GM23248 (cell line): ENCODE measurements at regions not wholly inside any gene's neighbourhood (a gene's known extent, or its start where the extent isn't known, plus 50 kb on each side); places are given as distances from the start of the nearest gene placed in this dataset.

Experiments
- DNase-seq: peaks from one replicate; pipeline ENCODE4 v3.0.0-alpha.2; 2015
- H2AFZ ChIP-seq: fragments of 200-600 bp; sonication (generic); 2 replicates; pipeline ENCODE4 v1.6.1; 2016; ENCODE audit warnings: antibody characterized with exemption
- H3F3A ChIP-seq: fragments of 200-600 bp; sonication (generic); 2 replicates; pipeline ENCODE4 v1.6.1; 2016; ENCODE audit warnings: mild to moderate bottlenecking, antibody characterized with exemption, mixed run types; ENCODE audit not compliant: insufficient read depth
- H3K27ac ChIP-seq: fragments of 200-600 bp; sonication (generic); 2 replicates; pipeline ENCODE4 v1.5.1; 2016; ENCODE audit warnings: mild to moderate bottlenecking
- H3K27me3 ChIP-seq: fragments of 200-600 bp; sonication (generic); replicated peaks from 2 replicates; pipeline ENCODE4 v1.6.1; 2016; ENCODE audit warnings: mild to moderate bottlenecking; ENCODE audit not compliant: insufficient read depth
- H3K36me3 ChIP-seq: fragments of 200-600 bp; sonication (generic); 2 replicates; pipeline ENCODE4 v1.6.1; 2016; ENCODE audit warnings: low read depth, mild to moderate bottlenecking
- H3K4me1 ChIP-seq: fragments of 200-600 bp; sonication (generic); 2 replicates; pipeline ENCODE4 v1.6.1; 2016; ENCODE audit warnings: mild to moderate bottlenecking; ENCODE audit not compliant: insufficient read depth
- H3K4me2 ChIP-seq: fragments of 200-600 bp; sonication (generic); one replicate; pipeline ENCODE4 v1.6.1; 2016; ENCODE audit warnings: mild to moderate bottlenecking; ENCODE audit not compliant: unreplicated experiment
- H3K4me3 ChIP-seq: fragments of 200-600 bp; sonication (generic); 2 replicates; pipeline ENCODE4 v1.5.1; 2016; ENCODE audit warnings: mild to moderate bottlenecking
- H3K79me2 ChIP-seq: fragments of 200-600 bp; sonication (generic); 2 replicates; pipeline ENCODE4 v1.6.1; 2016; ENCODE audit warnings: mild to moderate bottlenecking; ENCODE audit not compliant: insufficient read depth
- H3K9ac ChIP-seq: fragments of 200-600 bp; sonication (generic); 2 replicates; pipeline ENCODE4 v1.6.1; 2016; ENCODE audit warnings: mild to moderate bottlenecking
- H3K9me2 ChIP-seq: fragments of 200-600 bp; sonication (generic); 2 replicates; pipeline ENCODE4 v1.6.1; 2016; ENCODE audit warnings: mixed run types, mild to moderate bottlenecking, moderate library complexity; ENCODE audit not compliant: insufficient read depth
- H3K9me3 ChIP-seq: fragments of 200-600 bp; sonication (generic); one replicate; pipeline ENCODE4 v1.6.1; 2017; ENCODE audit warnings: low read depth
- H4K20me1 ChIP-seq: fragments of 200-600 bp; sonication (generic); 2 replicates; pipeline ENCODE4 v1.6.0; 2016; ENCODE audit not compliant: insufficient read depth
- EZH2 ChIP-seq: fragments of 200-600 bp; sonication (generic); IDR thresholded peaks from 2 replicates; pipeline ENCODE4 v1.6.1; 2018; ENCODE audit warnings: antibody characterized with exemption, mild to moderate bottlenecking; ENCODE audit not compliant: insufficient read depth, poor library complexity, severe bottlenecking
- EZH2phosphoT487 ChIP-seq: fragments of 200-600 bp; sonication (generic); IDR thresholded peaks from 2 replicates; pipeline ENCODE4 v1.6.1; 2018; ENCODE audit warnings: antibody characterized with exemption, moderate library complexity, mild to moderate bottlenecking, low read depth; ENCODE audit not compliant: insufficient read depth
- WGBS, 2 experiments: methylation state at CpG; one replicate each; pipeline ENCODE4 v1.1.6; 2015 to 2017; ENCODE audit warnings: low lambda C conversion rate in 2 of 2, low coverage in 1 of 2; ENCODE audit errors: missing lambda C conversion rate in 2 of 2; 5-methylcytosine and 5-hydroxymethylcytosine counted together
- in situ Hi-C: fragments of 300-500 bp; cut with MboI; formaldehyde crosslinking; loops from 2 replicates; pipeline ENCODE4 v1.15.0; 2020

- no peaks in the 10 kb centered on the region for H3K4me1 ChIP-seq
- in situ Hi-C loops: no loop called here
- no peaks in the 10 kb centered on the region for H3K79me2 ChIP-seq
- no peak overlapping the region for H2AFZ ChIP-seq
- no peak overlapping the region for H3K4me2 ChIP-seq
- H3K4me3 ChIP-seq: no peak overlapping the region
- H3K27me3 ChIP-seq: no peaks in the 10 kb centered on the region
- no peak overlapping the region for H3K27ac ChIP-seq
- H3K36me3 ChIP-seq: no peaks in the 10 kb centered on the region
- no peak overlapping the region for H3K9ac ChIP-seq
- no peak for DNase-seq
- H3K9me2 ChIP-seq: no peaks in the 10 kb centered on the region; the same call in 1 of the 2 replicates
- WGBS, 2 experiments: 24 to 29% methylated on average over 3 of the region's 3 CpGs
- TF ChIP-seq EZH2 (no peak), EZH2phosphoT487 (no peak)
- no peaks in the 10 kb centered on the region for H3F3A ChIP-seq
- no peaks in the 10 kb centered on the region for H4K20me1 ChIP-seq
- H3K9me3 ChIP-seq: peaks cover 5% of the 10 kb centered on the region
These were observed 1234.4 kb downstream of the EPHA7 start for GRCh38 chr6:92184933-92185332.

GRCh38 chr6:92181347-92181746, 1238.0 kb downstream of the EPHA7 start:
- H3K79me2 ChIP-seq: no peaks in the 10 kb centered on the region
- peaks cover 5% of the 10 kb centered on the region for H3K9me3 ChIP-seq
- no peaks in the 10 kb centered on the region for H3F3A ChIP-seq
- no peak for DNase-seq
- no peak for TF ChIP-seq EZH2phosphoT487
- no peak for TF ChIP-seq EZH2
- no peak overlapping the region for H3K4me2 ChIP-seq
- H3K36me3 ChIP-seq: no peaks in the 10 kb centered on the region
- in situ Hi-C loops: no loop called here
- H3K27me3 ChIP-seq: no peaks in the 10 kb centered on the region
- H3K27ac ChIP-seq: no peak overlapping the region
- no peaks in the 10 kb centered on the region; the same call in 1 of the 2 replicates for H3K9me2 ChIP-seq
- H4K20me1 ChIP-seq: no peaks in the 10 kb centered on the region
- no peak overlapping the region for H3K9ac ChIP-seq
- no peak overlapping the region for H2AFZ ChIP-seq
- 23 to 29% methylated on average over 4 of the region's 4 CpGs for WGBS, 2 experiments
- H3K4me3 ChIP-seq: no peak overlapping the region
- H3K4me1 ChIP-seq: no peaks in the 10 kb centered on the region

- no peaks in the 10 kb centered on the region for H3F3A ChIP-seq
- no peaks in the 10 kb centered on the region for H3K79me2 ChIP-seq
- 8 to 10% methylated on average over 2 of the region's 2 CpGs for WGBS, 2 experiments
- no peak overlapping the region for H3K27ac ChIP-seq
- no peaks in the 10 kb centered on the region for H3K27me3 ChIP-seq
- no peaks in the 10 kb centered on the region for H4K20me1 ChIP-seq
- no peaks in the 10 kb centered on the region for H3K36me3 ChIP-seq
- H3K4me1 ChIP-seq: no peaks in the 10 kb centered on the region
- H3K4me2 ChIP-seq: no peak overlapping the region
- H3K9ac ChIP-seq: no peak overlapping the region
- H2AFZ ChIP-seq: no peak overlapping the region
- peaks cover 5% of the 10 kb centered on the region for H3K9me3 ChIP-seq
- no peaks in the 10 kb centered on the region; the same call in 1 of the 2 replicates for H3K9me2 ChIP-seq
- no peak overlapping the region for H3K4me3 ChIP-seq
- in situ Hi-C loops: no loop called here
- TF ChIP-seq EZH2 (no peak), EZH2phosphoT487 (no peak)
- no peak for DNase-seq
These were observed 1239.3 kb downstream of the EPHA7 start for GRCh38 chr6:92180090-92180489.

GRCh38 chr6:92176666-92177065, 1242.7 kb downstream of the EPHA7 start:
- Histone ChIP-seq H3K27ac (no peak overlapping the region), H3F3A (no peaks in the 10 kb centered on the region), H3K36me3 (no peaks in the 10 kb centered on the region), H3K4me2 (no peak overlapping the region), H3K9me2 (no peaks in the 10 kb centered on the region), H3K9me3 (no peaks in the 10 kb centered on the region), H3K27me3 (no peaks in the 10 kb centered on the region), H4K20me1 (no peaks in the 10 kb centered on the region), H3K9ac (no peak overlapping the region), H3K79me2 (no peaks in the 10 kb centered on the region), H3K4me3 (no peak overlapping the region), H2AFZ (no peak overlapping the region), H3K4me1 (no peaks in the 10 kb centered on the region)
- no peak for DNase-seq
- in situ Hi-C loops: no loop called here
- WGBS, 2 experiments: 0% methylated on average over 1 of the region's 1 CpG
- TF ChIP-seq EZH2phosphoT487: no peak
- TF ChIP-seq EZH2: no peak

GRCh38 chr6:92174398-92175073, 1244.8 kb downstream of the EPHA7 start:
- no peaks in the 10 kb centered on the region for H3K36me3 ChIP-seq
- no peak overlapping the region for H2AFZ ChIP-seq
- no peaks in the 10 kb centered on the region for H3K9me2 ChIP-seq
- no peak overlapping the region for H3K9ac ChIP-seq
- no peaks in the 10 kb centered on the region for H3F3A ChIP-seq
- in situ Hi-C loops: no loop called here
- TF ChIP-seq EZH2 (no peak), EZH2phosphoT487 (no peak)
- WGBS, 2 experiments: 32 to 33% methylated on average over 6 of the region's 6 CpGs
- H3K4me3 ChIP-seq: no peak overlapping the region
- no peak overlapping the region for H3K4me2 ChIP-seq
- H3K9me3 ChIP-seq: no peaks in the 10 kb centered on the region
- no peak overlapping the region for H3K27ac ChIP-seq
- H3K27me3 ChIP-seq: no peaks in the 10 kb centered on the region
- H3K79me2 ChIP-seq: no peaks in the 10 kb centered on the region
- no peak for DNase-seq
- no peaks in the 10 kb centered on the region for H4K20me1 ChIP-seq
- H3K4me1 ChIP-seq: no peaks in the 10 kb centered on the region
